GM13977 (cell line): ENCODE measurements at regions not wholly inside any gene's neighbourhood (a gene's known extent, or its start where the extent isn't known, plus 50 kb on each side); places are given as distances from the start of the nearest gene placed in this dataset.
"Not testable (repeated sequence)": the region's sequence is repeated elsewhere in the genome, so short reads cannot be mapped to it uniquely, and the experiment has no call there.

Experiments
- DNase-seq: peaks from one replicate; pipeline ENCODE4 v3.0.0; 2012; ENCODE audit warnings: low spot score
- CTCF ChIP-seq: IDR thresholded peaks from 2 replicates; pipeline ENCODE4 v1.5.1; 2012; ENCODE audit warnings: mild to moderate bottlenecking, control low read depth; ENCODE audit not compliant: insufficient read depth; ENCODE audit errors: extremely low read depth, missing control alignments
- in situ Hi-C: fragments of 300-500 bp; cut with MboI; formaldehyde crosslinking; loops from one replicate; pipeline ENCODE4 v1.12.0; 2022; ENCODE audit warnings: low sequenced_read_pairs, low pct_unique_long_range_greater_than_20kb, mixed read lengths, inconsistent platforms; ENCODE audit not compliant: unreplicated experiment

GRCh38 chr1:194833111-194833510 lies 1646.7 kb upstream of the B3GALT2 start:
- no peak for DNase-seq
- TF ChIP-seq CTCF = no peak
- in situ Hi-C loops = no loop called here

GRCh38 chr1:194831595-194831994 lies 1645.2 kb upstream of the B3GALT2 start:
- in situ Hi-C loops = not testable (repeated sequence)

GRCh38 chr1:194830387-194830786 lies 1644.0 kb upstream of the B3GALT2 start:
- TF ChIP-seq CTCF = no peak
- no peak for DNase-seq
- in situ Hi-C loops = no loop called here

More at GRCh38 chr1:194831595-194831994, 1645.2 kb upstream of the B3GALT2 start:
- not testable (repeated sequence) for DNase-seq

GRCh38 chr1:194829492-194829891 lies 1643.1 kb upstream of the B3GALT2 start:
- DNase-seq = no peak
- TF ChIP-seq CTCF = no peak
- in situ Hi-C loops = no loop called here

GRCh38 chr1:194825382-194825781 lies 1639.0 kb upstream of the B3GALT2 start:
- DNase-seq = no peak
- in situ Hi-C loops = no loop called here
- no peak for TF ChIP-seq CTCF

- no peak for TF ChIP-seq CTCF
- DNase-seq = no peak
- in situ Hi-C loops = no loop called here
Observed at GRCh38 chr1:194821091-194821490, 1634.7 kb upstream of the B3GALT2 start.

GRCh38 chr1:194818674-194819073 lies 1632.3 kb upstream of the B3GALT2 start:
- TF ChIP-seq CTCF = no peak
- DNase-seq = no peak
- in situ Hi-C loops = no loop called here
